Thyroid gland (tissue), 4 donors: ENCODE measurements at regions not wholly inside any gene's neighbourhood (a gene's known extent, or its start where the extent isn't known, plus 50 kb on each side); places are given as distances from the start of the nearest gene placed in this dataset.

Source experiments
- DNase-seq, 2 donors: peaks; one replicate each; pipeline ENCODE4 v3.0.0-alpha.2; 2019
- H3K27ac ChIP-seq, 3 donors: fragments of 200-600 bp; sonication (generic); 1 replicate in 2 of 3; 2 replicates in 1 of 3; pipeline ENCODE4 v1.5.1; 2016 to 2019; ENCODE audit warnings: mild to moderate bottlenecking in 1 of 3, moderate library complexity in 1 of 3
- H3K27me3 ChIP-seq: fragments of 200-600 bp; sonication (generic); one replicate; pipeline ENCODE4 v1.5.1; 2019
- H3K36me3 ChIP-seq, 2 donors: fragments of 200-600 bp; sonication (generic); one replicate each; pipeline ENCODE4 v1.5.1; 2016 to 2019
- H3K4me1 ChIP-seq, 2 donors: fragments of 200-600 bp; sonication (generic); one replicate each; pipeline ENCODE4 v1.5.1; 2017 to 2019
- H3K4me3 ChIP-seq, 3 donors: fragments of 200-600 bp; sonication (generic); replicated peaks in 1 of 3; 1 replicate in 2 of 3; 2 replicates in 1 of 3; pipeline ENCODE4 v1.5.1; 2016; ENCODE audit warnings: mild to moderate bottlenecking in 1 of 3
- H3K9me3 ChIP-seq: fragments of 200-600 bp; sonication (generic); one replicate; pipeline ENCODE4 v1.5.1; 2017
- POLR2A ChIP-seq, 2 donors: fragments of 450-650 bp; IDR thresholded peaks; one replicate each; pipeline ENCODE4 v1.6.1; 2017; ENCODE audit warnings: antibody characterized with exemption in 2 of 2, mild to moderate bottlenecking in 2 of 2, moderate library complexity in 1 of 2
- WGBS, 2 donors: methylation state at CpG; one replicate each; pipeline ENCODE4 v1.1.5; 2017; 5-methylcytosine and 5-hydroxymethylcytosine counted together
- intact Hi-C: fragments of 100-400 bp; cut with DNase I; formaldehyde crosslinking; loops from one replicate; pipeline ENCODE4 v1.15.1; 2023
- TF ChIP-seq, protein P1 (sequence below), 6 experiments: fragments of 200-600 bp in 3 of 6; fragments of 450-650 bp in 3 of 6; sonication (generic) in 3 of 6; IDR thresholded peaks; one replicate each; pipeline ENCODE4 v1.5.1; 2016 to 2019; ENCODE audit warnings: antibody characterized with exemption in 6 of 6, mild to moderate bottlenecking in 2 of 6, inconsistent platforms in 1 of 6, moderate library complexity in 1 of 6

DNA sequence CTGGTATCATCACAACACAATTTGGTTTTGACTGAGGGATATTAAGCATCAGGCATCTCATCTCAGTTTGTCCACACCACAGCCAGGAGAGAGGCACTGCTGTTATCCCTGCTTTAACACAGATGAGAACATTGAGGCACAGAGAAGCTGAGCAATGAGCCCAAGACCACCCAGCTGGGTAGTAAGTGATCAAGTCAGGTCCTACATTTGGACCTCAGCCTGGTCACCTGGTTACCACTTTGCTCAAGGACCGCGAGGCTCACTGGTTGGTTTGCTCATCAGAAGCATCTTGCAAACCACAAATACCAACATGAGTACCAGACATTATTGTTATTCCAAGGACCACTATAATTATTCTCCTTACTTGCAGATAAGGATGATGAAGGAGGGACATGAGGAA lies 245.5 kb downstream of the CBLN1 start:
- Histone ChIP-seq H3K4me3 (no peak overlapping the region), H3K27ac (no peak overlapping the region), H3K36me3 (no peaks in the 10 kb centered on the region), H3K27me3 (no peaks in the 10 kb centered on the region), H3K9me3 (no peaks in the 10 kb centered on the region), H3K4me1 (peaks cover 5 to 7% of the 10 kb centered on the region in 2 donors)
- intact Hi-C loops: no loop called here
- WGBS, 2 donors: 100% methylated on average over 2 of the region's 2 CpGs
- TF ChIP-seq, protein P1, sequence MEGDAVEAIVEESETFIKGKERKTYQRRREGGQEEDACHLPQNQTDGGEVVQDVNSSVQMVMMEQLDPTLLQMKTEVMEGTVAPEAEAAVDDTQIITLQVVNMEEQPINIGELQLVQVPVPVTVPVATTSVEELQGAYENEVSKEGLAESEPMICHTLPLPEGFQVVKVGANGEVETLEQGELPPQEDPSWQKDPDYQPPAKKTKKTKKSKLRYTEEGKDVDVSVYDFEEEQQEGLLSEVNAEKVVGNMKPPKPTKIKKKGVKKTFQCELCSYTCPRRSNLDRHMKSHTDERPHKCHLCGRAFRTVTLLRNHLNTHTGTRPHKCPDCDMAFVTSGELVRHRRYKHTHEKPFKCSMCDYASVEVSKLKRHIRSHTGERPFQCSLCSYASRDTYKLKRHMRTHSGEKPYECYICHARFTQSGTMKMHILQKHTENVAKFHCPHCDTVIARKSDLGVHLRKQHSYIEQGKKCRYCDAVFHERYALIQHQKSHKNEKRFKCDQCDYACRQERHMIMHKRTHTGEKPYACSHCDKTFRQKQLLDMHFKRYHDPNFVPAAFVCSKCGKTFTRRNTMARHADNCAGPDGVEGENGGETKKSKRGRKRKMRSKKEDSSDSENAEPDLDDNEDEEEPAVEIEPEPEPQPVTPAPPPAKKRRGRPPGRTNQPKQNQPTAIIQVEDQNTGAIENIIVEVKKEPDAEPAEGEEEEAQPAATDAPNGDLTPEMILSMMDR (IDR thresholded peaks at IDR 0.05): no peak
- no peak for TF ChIP-seq POLR2A (IDR thresholded peaks at IDR 0.05)
- DNase-seq: no peak

DNA sequence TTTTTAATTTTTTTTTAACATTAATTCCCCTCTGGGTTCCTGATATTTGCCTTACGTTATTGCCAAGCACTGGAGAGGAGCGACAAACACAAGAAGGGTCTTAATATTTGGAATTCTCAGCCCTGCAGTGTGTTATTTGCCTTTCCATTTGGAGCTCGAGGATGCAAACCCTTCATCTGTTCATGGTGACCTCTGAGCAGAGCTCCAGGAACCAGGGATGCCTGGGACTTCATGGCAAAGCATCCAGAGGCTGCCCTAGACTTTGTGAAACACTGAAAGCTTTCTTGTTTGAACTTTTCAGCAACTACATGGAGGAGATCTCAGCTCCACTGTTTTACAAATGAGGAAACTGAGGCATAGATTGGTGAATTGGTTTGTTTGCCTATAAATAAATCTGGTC lies 254.2 kb downstream of the CBLN1 start:
- intact Hi-C loops: no loop called here
- 74% methylated on average over 3 of the region's 3 CpGs for WGBS, 2 donors
- no peak overlapping the region for H3K27ac ChIP-seq
- peaks cover 6 to 12% of the 10 kb centered on the region in 2 donors for H3K4me1 ChIP-seq
- no peaks in the 10 kb centered on the region for H3K27me3 ChIP-seq
- H3K4me3 ChIP-seq: no peak overlapping the region
- no peak for TF ChIP-seq POLR2A (IDR thresholded peaks at IDR 0.05)
- TF ChIP-seq, protein P1 (IDR thresholded peaks at IDR 0.05): no peak
- H3K9me3 ChIP-seq: no peaks in the 10 kb centered on the region
- no peak for DNase-seq
- no peaks in the 10 kb centered on the region for H3K36me3 ChIP-seq

- TF ChIP-seq, protein P1 (IDR thresholded peaks at IDR 0.05): no peak
- no peak for TF ChIP-seq POLR2A (IDR thresholded peaks at IDR 0.05)
- intact Hi-C loops: no loop called here
- H3K36me3 ChIP-seq: no peaks in the 10 kb centered on the region
- no peak overlapping the region for H3K27ac ChIP-seq
- H3K9me3 ChIP-seq: no peaks in the 10 kb centered on the region
- no peaks in the 10 kb centered on the region for H3K27me3 ChIP-seq
- whole genome bisulfite sequencing, 2 donors: 69 to 86% methylated on average over 6 of the region's 6 CpGs
- peaks cover 7 to 12% of the 10 kb centered on the region in 2 donors for H3K4me1 ChIP-seq
- DNase-seq: no peak
- no peak overlapping the region for H3K4me3 ChIP-seq
These were observed 255.0 kb downstream of the CBLN1 start for GRCh38 chr16:49026566-49027181.

- Histone ChIP-seq H3K27me3 (no peaks in the 10 kb centered on the region), H3K9me3 (no peaks in the 10 kb centered on the region), H3K27ac (no peak overlapping the region), H3K4me1 (peaks cover 20 to 23% of the 10 kb centered on the region in 2 donors), H3K4me3 (no peak overlapping the region), H3K36me3 (no peaks in the 10 kb centered on the region)
- TF ChIP-seq, protein P1 (IDR thresholded peaks at IDR 0.05): no peak
- no peak for TF ChIP-seq POLR2A (IDR thresholded peaks at IDR 0.05)
- DNase-seq: no peak
- 83 to 87% methylated on average over 8 of the region's 8 CpGs for WGBS, 2 donors
- intact Hi-C loops: no loop called here
These were observed 256.7 kb downstream of the CBLN1 start for GRCh38 chr16:49024896-49025295.

DNA sequence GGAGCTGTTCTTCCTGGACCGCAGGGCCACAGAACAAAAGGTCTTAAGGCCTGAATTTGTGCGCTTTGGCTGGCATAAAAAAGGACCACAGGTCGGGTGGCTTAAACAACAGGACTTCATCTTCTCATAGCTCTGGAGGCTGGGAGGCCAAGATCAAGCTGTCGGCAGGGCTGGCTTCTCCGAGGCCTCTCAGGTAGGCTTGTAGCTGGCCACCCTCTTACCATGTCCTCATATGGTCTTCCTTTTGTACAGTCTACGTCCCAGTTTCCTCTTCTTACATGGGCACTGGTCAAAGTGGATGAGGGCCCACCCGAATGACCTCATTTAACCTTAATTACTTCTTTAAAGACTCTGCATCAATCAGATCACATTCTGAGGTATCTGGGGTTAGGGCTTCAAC lies 257.6 kb downstream of the CBLN1 start:
- TF ChIP-seq, protein P1 (IDR thresholded peaks at IDR 0.05): no peak
- TF ChIP-seq POLR2A (IDR thresholded peaks at IDR 0.05): no peak
- Histone ChIP-seq H3K9me3 (no peaks in the 10 kb centered on the region), H3K27me3 (no peaks in the 10 kb centered on the region), H3K36me3 (no peaks in the 10 kb centered on the region), H3K27ac (no peak overlapping the region), H3K4me1 (peaks cover 24 to 29% of the 10 kb centered on the region in 2 donors), H3K4me3 (no peak overlapping the region)
- intact Hi-C loops: no loop called here
- DNase-seq: no peak
- WGBS, 2 donors: 92 to 97% methylated on average over 7 of the region's 7 CpGs
